Hepatocyte (in vitro differentiated cells): ENCODE measurements at regions not wholly inside any gene's neighbourhood (a gene's known extent, or its start where the extent isn't known, plus 50 kb on each side); places are given as distances from the start of the nearest gene placed in this dataset.

Experiments
- EZH2 ChIP-seq: fragments of 200-600 bp; sonication (generic); IDR thresholded peaks from 2 replicates; pipeline ENCODE4 v1.6.1; 2016; ENCODE audit warnings: antibody characterized with exemption, mild to moderate bottlenecking, borderline replicate concordance
- EZH2phosphoT487 ChIP-seq: fragments of 200-600 bp; sonication (generic); IDR thresholded peaks from one replicate; pipeline ENCODE4 v1.6.1; 2018; ENCODE audit warnings: antibody characterized with exemption, mild to moderate bottlenecking, low read depth, moderate library complexity; ENCODE audit not compliant: unreplicated experiment, severe bottlenecking
- TF ChIP-seq, protein P1 (sequence below): fragments of 200-600 bp; sonication (generic); IDR thresholded peaks from 2 replicates; pipeline ENCODE4 v1.5.1; 2016; ENCODE audit warnings: antibody characterized with exemption, mild to moderate bottlenecking; ENCODE audit not compliant: poor library complexity

DNA sequence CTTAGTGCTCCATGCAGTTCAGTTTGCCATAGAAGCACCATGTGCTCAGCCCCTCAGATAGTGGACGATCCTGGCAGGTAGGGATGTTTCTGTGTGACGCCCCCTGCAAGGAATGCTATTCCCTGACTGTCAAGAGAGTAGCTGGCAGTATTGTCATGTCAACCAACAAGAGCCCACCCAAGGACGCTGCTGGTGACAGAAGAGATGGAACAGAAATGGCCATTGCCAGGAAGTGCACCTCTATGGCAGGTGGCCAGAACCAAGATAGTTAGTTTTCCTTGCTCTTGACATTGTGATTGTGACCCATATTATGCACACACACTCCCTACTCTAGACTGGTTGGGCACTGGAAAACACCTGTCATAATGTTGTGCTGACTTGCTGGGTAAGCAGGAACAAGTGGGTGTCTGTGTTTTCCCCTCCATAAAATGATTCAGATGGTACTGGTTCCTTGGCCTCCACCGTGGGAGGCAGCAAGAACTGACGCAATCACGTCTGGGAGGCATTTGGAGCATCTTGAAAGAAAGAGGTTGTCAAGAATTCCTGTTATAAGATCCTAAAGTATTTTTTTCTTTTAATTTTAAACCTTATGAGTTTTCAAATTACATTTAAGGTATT is 507.9 kb downstream of the MID1IP1 start:
- TF ChIP-seq EZH2, result no peak
- TF ChIP-seq, protein P1, sequence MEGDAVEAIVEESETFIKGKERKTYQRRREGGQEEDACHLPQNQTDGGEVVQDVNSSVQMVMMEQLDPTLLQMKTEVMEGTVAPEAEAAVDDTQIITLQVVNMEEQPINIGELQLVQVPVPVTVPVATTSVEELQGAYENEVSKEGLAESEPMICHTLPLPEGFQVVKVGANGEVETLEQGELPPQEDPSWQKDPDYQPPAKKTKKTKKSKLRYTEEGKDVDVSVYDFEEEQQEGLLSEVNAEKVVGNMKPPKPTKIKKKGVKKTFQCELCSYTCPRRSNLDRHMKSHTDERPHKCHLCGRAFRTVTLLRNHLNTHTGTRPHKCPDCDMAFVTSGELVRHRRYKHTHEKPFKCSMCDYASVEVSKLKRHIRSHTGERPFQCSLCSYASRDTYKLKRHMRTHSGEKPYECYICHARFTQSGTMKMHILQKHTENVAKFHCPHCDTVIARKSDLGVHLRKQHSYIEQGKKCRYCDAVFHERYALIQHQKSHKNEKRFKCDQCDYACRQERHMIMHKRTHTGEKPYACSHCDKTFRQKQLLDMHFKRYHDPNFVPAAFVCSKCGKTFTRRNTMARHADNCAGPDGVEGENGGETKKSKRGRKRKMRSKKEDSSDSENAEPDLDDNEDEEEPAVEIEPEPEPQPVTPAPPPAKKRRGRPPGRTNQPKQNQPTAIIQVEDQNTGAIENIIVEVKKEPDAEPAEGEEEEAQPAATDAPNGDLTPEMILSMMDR, result no peak
- TF ChIP-seq EZH2phosphoT487, result no peak
